Spleen (tissue), 7 donors: ENCODE measurements at regions not wholly inside any gene's neighbourhood (a gene's known extent, or its start where the extent isn't known, plus 50 kb on each side); places are given as distances from the start of the nearest gene placed in this dataset.
"Not testable (repeated sequence)": the region's sequence is repeated elsewhere in the genome, so short reads cannot be mapped to it uniquely, and the experiment has no call there.

Experiments used
- CTCF ChIP-seq, 11 experiments: fragments of 200-600 bp in 7 of 11; fragments of 450-650 bp in 4 of 11; sonication (generic) in 4 of 11; IDR thresholded peaks in 8 of 11; conservative IDR thresholded peaks in 3 of 11; 1 replicate in 7 of 11; 2 replicates in 4 of 11; pipeline versions ENCODE4 v1.4.0 to v1.8.0; 2016 to 2021; ENCODE audit warnings: antibody characterized with exemption in 11 of 11, inconsistent platforms in 4 of 11, mild to moderate bottlenecking in 1 of 11
- POLR2A ChIP-seq, 3 donors: fragments of 450-650 bp; IDR thresholded peaks; one replicate each; pipeline ENCODE4 v1.5.1; 2017; ENCODE audit warnings: antibody characterized with exemption in 3 of 3, mild to moderate bottlenecking in 1 of 3
- POLR2AphosphoS5 ChIP-seq, 3 donors: sonication (generic); formaldehyde crosslinking; IDR thresholded peaks; one replicate each; pipeline ENCODE4 v1.5.1; 2017; ENCODE audit warnings: antibody characterized with exemption in 3 of 3
- donor health status: DM: no; HTN: no; CAD: no; lungs with moderate emphysema.
- donor health status: DM: no; HTN: no; CAD: no.
- donor health status: DM: no; HTN: no; CAD: no.

GRCh38 chr11:43004879-43005278, 306.9 kb upstream of the API5 start:
- TF ChIP-seq CTCF (IDR thresholded peaks at IDR 0.05 in 8 of 11, conservative IDR thresholded peaks at IDR 0.05 in 3 of 11); POLR2A (IDR thresholded peaks at IDR 0.05); POLR2AphosphoS5 (IDR thresholded peaks at IDR 0.05): not testable (repeated sequence)
